ENCODE measurements at regions not wholly inside any gene's neighbourhood (a gene's known extent, or its start where the extent isn't known, plus 50 kb on each side); places are given as distances from the start of the nearest gene placed in this dataset.

GRCh38 chr13:100764937-100765336 lies 90.3 kb upstream of the TMTC4 start:
- no peak for TF ChIP-seq POLR2AphosphoS5 (IDR thresholded peaks at IDR 0.05; ENCODE audit: low read depth, low read length)
- no peak for TF ChIP-seq SIN3A (IDR thresholded peaks at IDR 0.05; ENCODE audit: borderline replicate concordance, insufficient read depth, low read length)
- no peak for TF ChIP-seq REST (IDR thresholded peaks at IDR 0.05; ENCODE audit: insufficient read depth in 1 of 2, low read depth in 2 of 2, low read length in 2 of 2)
- no peak for TF ChIP-seq TAF1 (IDR thresholded peaks at IDR 0.05; ENCODE audit: borderline replicate concordance, insufficient read depth, low read length)
- no peak for TF ChIP-seq FOXP2 (optimal IDR thresholded peaks at IDR 0.05; ENCODE audit: borderline replicate concordance, extremely low read depth, extremely low read length, insufficient read depth)

Measured in PFSK-1 (cell line).